H1 (cell line): ENCODE measurements at regions not wholly inside any gene's neighbourhood (a gene's known extent, or its start where the extent isn't known, plus 50 kb on each side); places are given as distances from the start of the nearest gene placed in this dataset.

ENCODE experiments used
- CTCF ChIA-PET: fragments of 300-600 bp; sonication (Branson Sonifier 250); formaldehyde crosslinking; loops from one replicate; lab custom pipeline; 2021; ENCODE audit not compliant: partially characterized antibody; lab: Charles Lee
- POLR2A ChIA-PET: fragments of 300-600 bp; sonication (Branson Sonifier 250); formaldehyde crosslinking; loops from one replicate; lab custom pipeline; 2021; ENCODE audit warnings: inconsistent platforms; ENCODE audit not compliant: partially characterized antibody; lab: Charles Lee
- DNase-seq, 2 experiments: peaks; one replicate each; pipeline versions ENCODE4 v3.0.0 to v3.0.0-alpha.2; 2010 to 2022; ENCODE audit warnings: low spot score in 2 of 2, low read depth in 1 of 2, mixed read lengths in 1 of 2
- FAIRE-seq: peaks from 2 replicates; lab custom pipeline; 2011; peaks lifted over from hg19 to GRCh38; lab: Jason Lieb, UNC
- H2AFZ ChIP-seq: 2 replicates; pipeline ENCODE4 v1.8.1; 2012; ENCODE audit warnings: low read length, inconsistent platforms
- H2AK5ac ChIP-seq: 2 replicates; pipeline ENCODE4 v1.6.1; 2013; ENCODE audit warnings: low read depth, low read length
- H2BK120ac ChIP-seq: replicated peaks from 2 replicates; pipeline ENCODE3; 2013; ENCODE audit warnings: low read depth, low read length, inconsistent platforms
- H2BK12ac ChIP-seq: 2 replicates; pipeline ENCODE4 v1.6.1; 2013; ENCODE audit warnings: low read depth, low read length
- H2BK15ac ChIP-seq: 2 replicates; pipeline ENCODE4 v1.6.1; 2013; ENCODE audit warnings: low read length
- H2BK20ac ChIP-seq: 2 replicates; pipeline ENCODE4 v1.6.1; 2013; ENCODE audit warnings: low read length
- H2BK5ac ChIP-seq: 2 replicates; pipeline ENCODE4 v1.6.1; 2013; ENCODE audit warnings: low read depth, low read length
- H3K14ac ChIP-seq: 2 replicates; pipeline ENCODE4 v1.6.1; 2013; ENCODE audit warnings: inconsistent platforms; ENCODE audit not compliant: insufficient read length
- H3K18ac ChIP-seq: 2 replicates; pipeline ENCODE4 v1.6.1; 2013; ENCODE audit warnings: low read length; ENCODE audit errors: extremely low read depth
- H3K23ac ChIP-seq: 2 replicates; pipeline ENCODE4 v1.6.1; 2013; ENCODE audit warnings: inconsistent platforms; ENCODE audit not compliant: insufficient read length
- H3K23me2 ChIP-seq: 2 replicates; pipeline ENCODE4 v1.6.1; 2013; ENCODE audit warnings: low read depth, low read length
- H3K27ac ChIP-seq: 2 replicates; pipeline ENCODE4 v1.6.1; 2011; ENCODE audit warnings: low read depth, low read length, inconsistent platforms
- H3K27me3 ChIP-seq, 4 experiments: replicated peaks in 1 of 4; 1 replicate in 1 of 4; 2 replicates in 3 of 4; pipeline versions ENCODE4 v1.6.1 to v1.8.1; 2011 to 2013; ENCODE audit warnings: low read length in 3 of 4, mild to moderate bottlenecking in 3 of 4, inconsistent platforms in 2 of 4, mixed read lengths in 2 of 4, moderate library complexity in 1 of 4; ENCODE audit not compliant: control insufficient read depth in 3 of 4, insufficient read depth in 3 of 4; ENCODE audit errors: extremely low read depth in 1 of 4
- H3K36me3 ChIP-seq, 4 experiments: 2 replicates each; pipeline versions ENCODE4 v1.6.1 to v1.8.1; 2011 to 2013; ENCODE audit warnings: mild to moderate bottlenecking in 4 of 4, low read length in 3 of 4, moderate library complexity in 2 of 4, control low read depth in 1 of 4, inconsistent platforms in 1 of 4; ENCODE audit not compliant: insufficient read depth in 4 of 4, control insufficient read depth in 2 of 4
- H3K4ac ChIP-seq: replicated peaks from 2 replicates; pipeline ENCODE3; 2013; ENCODE audit warnings: low read length, low read depth, mixed read lengths, inconsistent platforms; ENCODE audit not compliant: insufficient read length
- H3K4me1 ChIP-seq, 4 experiments: replicated peaks in 1 of 4; 1 replicate in 1 of 4; 2 replicates in 3 of 4; pipeline versions ENCODE4 v1.6.1 to v1.8.1; 2011 to 2013; ENCODE audit warnings: low read length in 3 of 4, inconsistent platforms in 2 of 4, mixed read lengths in 1 of 4; ENCODE audit not compliant: insufficient read depth in 4 of 4, control insufficient read depth in 3 of 4
- H3K4me2 ChIP-seq, 2 experiments: 2 replicates each; pipeline versions ENCODE4 v1.6.1 to v1.8.1; 2011 to 2013; ENCODE audit warnings: low read depth in 2 of 2, low read length in 2 of 2, control low read depth in 1 of 2, inconsistent platforms in 1 of 2, mild to moderate bottlenecking in 1 of 2; ENCODE audit not compliant: insufficient read depth in 1 of 2
- H3K4me3 ChIP-seq, 4 experiments: fragments of 200-600, 300-600 bp in 1 of 4; sonication (generic), shearing (Covaris generic), sonication (Bioruptor Twin) in 1 of 4; 2 replicates each; pipeline versions ENCODE4 v1.5.1 to v1.8.1; 2011 to 2016; ENCODE audit warnings: low read length in 4 of 4, low read depth in 3 of 4, control low read depth in 2 of 4, inconsistent platforms in 2 of 4, mild to moderate bottlenecking in 2 of 4, mixed read lengths in 1 of 4, moderate library complexity in 1 of 4; ENCODE audit not compliant: insufficient read depth in 2 of 4; ENCODE audit errors: extremely low read depth in 1 of 4
- H3K56ac ChIP-seq: replicated peaks from 2 replicates; pipeline ENCODE3; 2013; ENCODE audit warnings: low read depth, mild to moderate bottlenecking, mixed read lengths, low read length, inconsistent platforms; ENCODE audit not compliant: insufficient read length
- H3K79me1 ChIP-seq: 2 replicates; pipeline ENCODE4 v1.6.1; 2013; ENCODE audit warnings: low read depth, low read length, control low read depth
- H3K79me2 ChIP-seq, 2 experiments: 2 replicates each; pipeline versions ENCODE4 v1.6.1 to v1.8.1; 2012 to 2013; ENCODE audit warnings: low read length in 2 of 2, mild to moderate bottlenecking in 2 of 2, inconsistent platforms in 1 of 2; ENCODE audit not compliant: insufficient read depth in 2 of 2, control insufficient read depth in 1 of 2
- H3K9ac ChIP-seq, 4 experiments: replicated peaks in 1 of 4; 1 replicate in 1 of 4; 2 replicates in 3 of 4; pipeline versions ENCODE4 v1.6.1 to v1.8.1; 2011 to 2013; ENCODE audit warnings: low read depth in 3 of 4, low read length in 3 of 4, control low read depth in 2 of 4, mild to moderate bottlenecking in 2 of 4, moderate library complexity in 2 of 4, inconsistent platforms in 1 of 4; ENCODE audit errors: extremely low read depth in 1 of 4
- H3K9me3 ChIP-seq, 2 experiments: 2 replicates each; pipeline versions ENCODE4 v1.6.1 to v1.8.1; 2012 to 2013; ENCODE audit warnings: mild to moderate bottlenecking in 2 of 2, moderate library complexity in 2 of 2, control low read depth in 1 of 2, inconsistent platforms in 1 of 2, low read depth in 1 of 2, low read length in 1 of 2, mixed read lengths in 1 of 2; ENCODE audit not compliant: insufficient read depth in 2 of 2
- H4K20me1 ChIP-seq, 2 experiments: replicated peaks in 1 of 2; 2 replicates each; pipeline versions ENCODE3 to v1.8.1; 2011 to 2013; ENCODE audit warnings: inconsistent platforms in 2 of 2, low read length in 2 of 2, mild to moderate bottlenecking in 1 of 2; ENCODE audit not compliant: insufficient read depth in 2 of 2, control insufficient read depth in 1 of 2
- H4K5ac ChIP-seq: 2 replicates; pipeline ENCODE4 v1.6.1; 2013; ENCODE audit warnings: low read length, low read depth, mixed read lengths, inconsistent platforms; ENCODE audit not compliant: insufficient read length
- H4K8ac ChIP-seq: 2 replicates; pipeline ENCODE4 v1.8.0; 2013; ENCODE audit warnings: mild to moderate bottlenecking, moderate library complexity, low read length, inconsistent platforms; ENCODE audit not compliant: insufficient read depth; ENCODE audit errors: extremely low read depth
- H4K91ac ChIP-seq: replicated peaks from 2 replicates; pipeline ENCODE3; 2013; ENCODE audit warnings: low read length, mixed read lengths, inconsistent platforms; ENCODE audit not compliant: insufficient read length
- BRCA1 ChIP-seq: IDR thresholded peaks from 2 replicates; pipeline ENCODE4 v1.6.1; 2012; ENCODE audit warnings: low read depth, low read length, improper control_type of control experiment
- CBX8 ChIP-seq: fragments of 300-800, 300-1000 bp; sonication (generic); IDR thresholded peaks from 2 replicates; pipeline ENCODE4 v1.7.1; 2016; ENCODE audit warnings: low read depth, low read length, borderline replicate concordance
- EZH2 ChIP-seq: fragments of 200-600 bp; sonication (generic); IDR thresholded peaks from 2 replicates; pipeline ENCODE4 v1.7.1; 2012; ENCODE audit warnings: low read depth, mild to moderate bottlenecking, moderate library complexity, low read length, inconsistent platforms; ENCODE audit not compliant: severe bottlenecking
- RNF2 ChIP-seq: fragments of 200-900, 300-1000 bp; sonication (generic); IDR thresholded peaks from 2 replicates; pipeline ENCODE4 v1.7.1; 2016; ENCODE audit warnings: borderline replicate concordance, low read depth, mild to moderate bottlenecking, antibody characterized with exemption, low read length; ENCODE audit not compliant: poor library complexity, severe bottlenecking; ENCODE audit errors: missing control alignments
- SIRT6 ChIP-seq: IDR thresholded peaks from one replicate; pipeline ENCODE4 v1.7.1; 2012; ENCODE audit warnings: low read length, inconsistent platforms
- ZNF274 ChIP-seq: IDR thresholded peaks from 2 replicates; pipeline ENCODE4 v1.7.0; 2012; ENCODE audit warnings: low read length, borderline replicate concordance; ENCODE audit errors: extremely low read depth
- WGBS, 2 experiments: shearing (Covaris generic) in 1 of 2; methylation state at CpG; one replicate each; pipeline versions ENCODE4 v1.1.6 to v1.1.7; 2013 to 2015; ENCODE audit warnings: low lambda C conversion rate in 2 of 2, mixed read lengths in 2 of 2, inconsistent platforms in 1 of 2, low coverage in 1 of 2, missing lambda C conversion rate in 1 of 2; ENCODE audit not compliant: insufficient replicate concordance in 2 of 2, insufficient coverage in 1 of 2, insufficient read length in 1 of 2; ENCODE audit errors: extremely low coverage in 1 of 2, missing lambda C conversion rate in 1 of 2; 5-methylcytosine and 5-hydroxymethylcytosine counted together
- TF ChIP-seq, protein P1 (sequence below): IDR thresholded peaks from 2 replicates; pipeline ENCODE4 v1.6.1; 2012; ENCODE audit warnings: inconsistent platforms
- TF ChIP-seq, protein P2 (sequence below): IDR thresholded peaks from 2 replicates; pipeline ENCODE4 v1.6.1; 2011; ENCODE audit warnings: low read depth, mild to moderate bottlenecking, low read length; ENCODE audit not compliant: insufficient read depth

- Histone ChIP-seq H3K4me1 (no peaks in the 10 kb centered on the region), H3K79me2 (no peaks in the 10 kb centered on the region), H3K14ac (no peak overlapping the region), H4K5ac (no peak overlapping the region), H2AFZ (no peak overlapping the region), H4K8ac (no peak overlapping the region), H3K4ac (no peak overlapping the region), H2AK5ac (no peak overlapping the region), H3K27me3 (no peaks in the 10 kb centered on the region), H3K18ac (no peak overlapping the region), H3K4me2 (no peak overlapping the region), H3K23ac (no peak overlapping the region), H3K27ac (no peak overlapping the region), H3K36me3 (no peaks in the 10 kb centered on the region), H2BK15ac (no peak overlapping the region), H4K91ac (no peak overlapping the region), H2BK12ac (no peak overlapping the region), H2BK5ac (no peak overlapping the region), H2BK120ac (no peak overlapping the region), H3K23me2 (no peaks in the 10 kb centered on the region; the same call in 1 of the 2 replicates), H3K9me3 (0 out of 4 replicates have a peak, but pooled peaks cover 0 to 2% of the 10 kb centered on the region in 2 experiments), H3K9ac (no peak overlapping the region), H3K4me3 (no peak overlapping the region), H3K79me1 (no peaks in the 10 kb centered on the region), H3K56ac (no peak overlapping the region), H2BK20ac (no peak overlapping the region), H4K20me1 (no peaks in the 10 kb centered on the region)
- 87% methylated on average over 4 of the region's 4 CpGs; no CpG with 5 or more reads in 1 of the 2 experiments for WGBS, 2 experiments
- ChIA-PET CTCF (interaction anchor here (1.2 to 3.3 kb wide), 6 partner anchors 11 to 365 kb away, joined by 3 to 27 read pairs (median 4); no protein-coding TSS in a partner anchor), POLR2A (interaction anchor here (1.2 kb wide), 1 partner anchor 14 kb away, joined by 3 read pairs; no protein-coding TSS in a partner anchor)
- no peak for DNase-seq
- no peak for FAIRE-seq
- TF ChIP-seq RNF2: no peak
- TF ChIP-seq, protein P1, sequence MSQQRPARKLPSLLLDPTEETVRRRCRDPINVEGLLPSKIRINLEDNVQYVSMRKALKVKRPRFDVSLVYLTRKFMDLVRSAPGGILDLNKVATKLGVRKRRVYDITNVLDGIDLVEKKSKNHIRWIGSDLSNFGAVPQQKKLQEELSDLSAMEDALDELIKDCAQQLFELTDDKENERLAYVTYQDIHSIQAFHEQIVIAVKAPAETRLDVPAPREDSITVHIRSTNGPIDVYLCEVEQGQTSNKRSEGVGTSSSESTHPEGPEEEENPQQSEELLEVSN: no peak
- no peak for TF ChIP-seq ZNF274
- no peak for TF ChIP-seq BRCA1
- TF ChIP-seq SIRT6: no peak
- TF ChIP-seq, protein P2, sequence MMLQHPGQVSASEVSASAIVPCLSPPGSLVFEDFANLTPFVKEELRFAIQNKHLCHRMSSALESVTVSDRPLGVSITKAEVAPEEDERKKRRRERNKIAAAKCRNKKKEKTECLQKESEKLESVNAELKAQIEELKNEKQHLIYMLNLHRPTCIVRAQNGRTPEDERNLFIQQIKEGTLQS: no peak
- no peak for TF ChIP-seq CBX8
- no peak for TF ChIP-seq EZH2
These were observed 80.4 kb upstream of the BMPER start for GRCh38 chr7:33824911-33825459.
